ENCODE measurements at regions not wholly inside any gene's neighbourhood (a gene's known extent, or its start where the extent isn't known, plus 50 kb on each side); places are given as distances from the start of the nearest gene placed in this dataset.

- Histone ChIP-seq H3K4me3 (ENCODE audit: low read length) (no peak overlapping the region), H3K36me3 (ENCODE audit: control insufficient read depth, insufficient read depth, low read length) (no peaks in the 10 kb centered on the region), H3K9me3 (ENCODE audit: control insufficient read depth, insufficient read depth, low read length) (no peaks in the 10 kb centered on the region), H3K27ac (ENCODE audit: low read length) (no peak overlapping the region), H3K27me3 (ENCODE audit: control insufficient read depth, insufficient read depth, low read length) (peaks cover 2% of the 10 kb centered on the region), H3K4me1 (ENCODE audit: control insufficient read depth, insufficient read depth, low read length) (no peaks in the 10 kb centered on the region)
- no peaks in the 10 kb centered on the region for H3K36me3 Mint-ChIP-seq
- ATAC-seq: no peak
- intact Hi-C loops (cut with micrococcal nuclease): no loop called here
- 78% methylated on average over 4 of the region's 4 CpGs for WGBS (ENCODE audit: insufficient coverage)
- DNase-seq: no peak
- H3K27me3 Mint-ChIP-seq (ENCODE audit: low read depth in 2 of 2): peaks cover 13 to 30% of the 10 kb centered on the region in 2 donors
- H3K4me1 Mint-ChIP-seq: peaks cover 0 to 5% of the 10 kb centered on the region in 2 donors
- no peak for TF ChIP-seq CTCF (IDR thresholded peaks at IDR 0.05)
- H3K4me3 Mint-ChIP-seq: no peak overlapping the region
- no peaks in the 10 kb centered on the region for H3K9me3 Mint-ChIP-seq
- H3K27ac Mint-ChIP-seq: no peak overlapping the region
Observed at GRCh38 chr11:11706028-11706427, 84.2 kb upstream of the GALNT18 start.

- H3K4me3 ChIP-seq (ENCODE audit: low read length): no peak overlapping the region
- Mint-ChIP-seq H3K9me3 (no peaks in the 10 kb centered on the region), H3K27me3 (ENCODE audit: low read depth in 2 of 2) (peaks cover 13 to 20% of the 10 kb centered on the region in 2 donors), H3K36me3 (no peaks in the 10 kb centered on the region), H3K4me1 (peaks cover 0 to 5% of the 10 kb centered on the region in 2 donors), H3K4me3 (no peak overlapping the region), H3K27ac (no peak overlapping the region)
- no peaks in the 10 kb centered on the region for H3K4me1 ChIP-seq (ENCODE audit: control insufficient read depth, insufficient read depth, low read length)
- H3K36me3 ChIP-seq (ENCODE audit: control insufficient read depth, insufficient read depth, low read length): no peaks in the 10 kb centered on the region
- TF ChIP-seq CTCF (IDR thresholded peaks at IDR 0.05): no peak
- ATAC-seq: no peak
- H3K9me3 ChIP-seq (ENCODE audit: control insufficient read depth, insufficient read depth, low read length): no peaks in the 10 kb centered on the region
- no peak for DNase-seq
- H3K27me3 ChIP-seq (ENCODE audit: control insufficient read depth, insufficient read depth, low read length): no peaks in the 10 kb centered on the region
- no peak overlapping the region for H3K27ac ChIP-seq (ENCODE audit: low read length)
- intact Hi-C loops (cut with micrococcal nuclease): no loop called here
- 88% methylated on average over 1 of the region's 1 CpG for WGBS (ENCODE audit: insufficient coverage)
Observed at GRCh38 chr11:11703885-11704284, 82.1 kb upstream of the GALNT18 start.

- Histone ChIP-seq H3K4me3 (ENCODE audit: low read length) (no peak overlapping the region), H3K9me3 (ENCODE audit: control insufficient read depth, insufficient read depth, low read length) (no peaks in the 10 kb centered on the region), H3K27me3 (ENCODE audit: control insufficient read depth, insufficient read depth, low read length) (no peaks in the 10 kb centered on the region), H3K36me3 (ENCODE audit: control insufficient read depth, insufficient read depth, low read length) (no peaks in the 10 kb centered on the region), H3K27ac (ENCODE audit: low read length) (no peak overlapping the region), H3K4me1 (ENCODE audit: control insufficient read depth, insufficient read depth, low read length) (no peaks in the 10 kb centered on the region)
- ATAC-seq (no peak), DNase-seq (no peak)
- intact Hi-C loops (cut with micrococcal nuclease): no loop called here
- Mint-ChIP-seq H3K27ac (no peak overlapping the region), H3K27me3 (ENCODE audit: low read depth in 2 of 2) (peaks cover 6 to 10% of the 10 kb centered on the region in 2 donors), H3K9me3 (no peaks in the 10 kb centered on the region), H3K4me3 (no peak overlapping the region), H3K36me3 (no peaks in the 10 kb centered on the region), H3K4me1 (no peaks in the 10 kb centered on the region)
- 92% methylated on average over 4 of the region's 4 CpGs for WGBS (ENCODE audit: insufficient coverage)
- no peak for TF ChIP-seq CTCF (IDR thresholded peaks at IDR 0.05)
Observed at GRCh38 chr11:11701070-11701469, 79.3 kb upstream of the GALNT18 start.

GRCh38 chr11:11697796-11698195 lies 76.0 kb upstream of the GALNT18 start:
- H3K27ac ChIP-seq (ENCODE audit: low read length): no peak overlapping the region
- Mint-ChIP-seq H3K4me3 (no peak overlapping the region), H3K36me3 (no peaks in the 10 kb centered on the region), H3K27me3 (ENCODE audit: low read depth in 2 of 2) (peaks cover 0 to 8% of the 10 kb centered on the region in 2 donors), H3K27ac (no peak overlapping the region), H3K9me3 (no peaks in the 10 kb centered on the region), H3K4me1 (no peaks in the 10 kb centered on the region)
- H3K27me3 ChIP-seq (ENCODE audit: control insufficient read depth, insufficient read depth, low read length): no peaks in the 10 kb centered on the region
- no peak overlapping the region for H3K4me3 ChIP-seq (ENCODE audit: low read length)
- TF ChIP-seq CTCF (IDR thresholded peaks at IDR 0.05): no peak
- no peaks in the 10 kb centered on the region for H3K36me3 ChIP-seq (ENCODE audit: control insufficient read depth, insufficient read depth, low read length)
- no peaks in the 10 kb centered on the region for H3K9me3 ChIP-seq (ENCODE audit: control insufficient read depth, insufficient read depth, low read length)
- 86% methylated on average over 1 of the region's 1 CpG for WGBS (ENCODE audit: insufficient coverage)
- intact Hi-C loops (cut with micrococcal nuclease): no loop called here
- H3K4me1 ChIP-seq (ENCODE audit: control insufficient read depth, insufficient read depth, low read length): no peaks in the 10 kb centered on the region
- no peak for DNase-seq
- ATAC-seq: no peak

Measured in natural killer cell (primary cell).